CD4-positive, alpha-beta T cell treated with Interleukin-17A for 1 hour (primary cell): ENCODE measurements at regions not wholly inside any gene's neighbourhood (a gene's known extent, or its start where the extent isn't known, plus 50 kb on each side); places are given as distances from the start of the nearest gene placed in this dataset.
A peak's percentile ranks its signal among the peaks of the same experiment; 100 is the strongest.
"Not testable (repeated sequence)": the region's sequence is repeated elsewhere in the genome, so short reads cannot be mapped to it uniquely, and the experiment has no call there.

Source experiments
- DNase-seq: peaks from one replicate; pipeline ENCODE4 v3.0.0-alpha.2; 2020

DNA sequence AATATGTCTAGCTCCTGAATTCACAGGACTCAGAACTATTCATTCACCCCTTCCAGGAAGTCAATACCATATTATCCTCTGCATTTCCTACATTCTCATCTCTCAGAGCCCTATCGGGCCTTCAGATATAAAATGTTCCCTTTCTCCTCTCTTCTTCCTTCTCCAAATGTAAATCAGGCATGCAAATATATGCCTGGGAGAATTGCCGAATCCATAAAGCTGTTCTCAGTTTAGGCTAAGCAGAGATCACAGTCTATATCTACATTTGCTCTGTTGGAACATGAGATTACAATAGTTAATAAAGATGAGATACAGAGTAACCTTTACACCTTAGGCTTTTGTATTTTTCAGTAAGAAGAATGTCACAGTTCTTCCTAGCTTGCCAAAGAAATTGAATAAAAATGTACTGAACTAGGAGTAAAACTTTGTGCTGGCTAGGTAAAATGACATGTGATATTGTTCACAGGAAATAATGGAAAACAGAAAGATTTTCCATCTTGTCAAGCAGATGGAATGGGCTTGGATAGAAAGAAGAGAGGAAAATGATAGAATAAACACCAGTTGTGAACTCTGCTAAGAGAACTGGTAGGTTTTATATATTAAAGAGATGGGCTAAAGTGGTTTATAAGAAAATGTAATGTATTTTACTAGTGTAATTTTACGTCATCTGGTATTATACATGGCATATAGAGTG, 161.5 kb downstream of the NRIP1 start:
- no peak for DNase-seq

DNA sequence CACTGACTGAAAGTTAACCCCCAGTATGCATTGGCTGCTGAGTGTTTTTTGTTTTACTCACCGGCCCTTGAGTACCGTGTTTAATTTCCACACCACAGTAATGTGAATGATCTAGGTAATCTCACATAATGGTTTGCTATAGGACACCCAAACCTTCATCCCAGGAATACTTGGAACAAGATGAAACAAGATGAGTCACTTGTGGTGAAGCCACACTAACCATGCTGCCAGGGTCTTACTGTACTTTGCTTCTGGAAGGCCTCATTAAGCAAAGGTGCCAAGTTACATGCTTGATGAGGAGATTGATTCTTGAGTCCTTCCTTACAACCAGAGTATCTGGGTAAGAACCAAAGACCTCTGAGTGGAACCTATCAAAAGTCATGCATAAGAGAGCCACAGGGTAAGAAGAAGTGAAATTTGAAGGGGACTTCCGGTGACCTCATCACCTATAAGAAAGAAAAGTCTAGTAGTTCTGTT, 163.3 kb downstream of the NRIP1 start:
- DNase-seq, result no peak

DNA sequence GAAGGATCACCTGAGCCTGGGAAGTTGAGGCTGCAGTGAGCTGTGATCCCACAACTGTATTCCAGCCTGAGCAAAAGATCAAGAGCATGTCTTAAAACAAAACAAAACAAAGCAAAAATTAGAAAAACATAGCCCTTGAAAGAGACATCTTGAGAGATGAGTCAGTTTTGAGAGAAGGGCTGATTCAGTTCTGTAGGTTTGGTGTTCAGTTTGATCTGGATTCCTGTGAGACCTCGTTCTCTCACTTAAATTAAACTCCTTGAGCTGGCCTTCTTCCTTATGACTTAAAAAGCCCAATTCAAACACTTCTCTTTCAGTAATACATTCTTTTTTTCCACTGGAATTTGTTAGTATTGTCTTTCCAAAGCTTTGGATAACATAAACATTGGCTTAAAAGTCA, 164.2 kb downstream of the NRIP1 start:
- DNase-seq, result no peak

DNA sequence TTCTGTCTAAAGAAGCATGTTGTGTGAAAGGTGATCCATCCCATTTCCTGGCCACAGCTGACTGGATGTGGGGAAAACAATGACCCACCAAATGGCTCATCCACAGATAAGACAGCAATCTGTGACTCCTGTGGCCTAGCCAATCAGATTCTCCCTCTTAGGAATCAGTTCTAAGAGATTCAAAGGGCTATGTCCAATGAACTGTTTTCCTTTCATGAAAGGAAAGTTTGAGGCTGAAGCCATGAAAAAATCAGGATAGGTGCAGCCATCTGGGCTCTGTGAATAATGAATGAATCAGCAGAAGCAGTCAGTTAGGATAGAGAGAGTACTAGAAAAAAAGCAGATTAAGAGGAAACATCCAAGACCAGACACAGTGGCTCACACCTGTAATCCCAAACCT, 164.7 kb downstream of the NRIP1 start:
- DNase-seq, result no peak

DNA sequence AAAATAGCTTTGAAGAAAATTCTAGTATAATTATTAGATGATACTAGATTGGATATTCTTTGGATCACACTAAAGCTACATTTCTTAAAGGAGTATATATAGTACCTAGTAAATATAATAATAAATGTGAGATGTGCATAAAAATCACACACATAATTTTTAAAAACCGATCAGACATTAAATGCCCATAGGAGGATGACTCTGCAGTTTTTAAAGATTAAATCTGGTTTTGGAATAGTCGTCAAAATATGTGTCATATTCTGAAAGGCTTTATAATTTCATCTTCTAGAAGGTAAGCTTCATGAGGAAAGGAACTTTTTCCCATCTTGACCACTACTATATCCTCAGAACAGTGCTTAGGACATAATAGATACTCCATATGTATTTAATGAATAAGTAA, 169.0 kb downstream of the NRIP1 start:
- DNase-seq, result no peak

DNA sequence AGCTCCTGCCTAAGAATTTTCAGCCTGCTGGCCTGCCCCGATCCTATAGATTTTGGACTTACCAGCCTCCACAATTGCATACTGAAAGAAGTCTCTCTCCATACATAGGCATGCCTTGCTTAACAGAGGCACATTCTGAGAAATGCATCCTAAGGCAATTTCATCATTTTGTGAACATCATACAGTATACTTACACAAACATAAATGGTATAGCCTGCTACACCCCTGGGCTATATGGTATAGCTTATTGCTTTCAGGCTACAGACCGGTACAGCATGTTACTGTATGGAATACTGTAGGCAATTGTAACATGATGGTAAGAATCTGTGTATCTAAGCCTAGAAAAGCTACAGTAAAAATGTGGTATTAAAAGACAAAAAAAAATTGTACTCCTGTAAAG, 174.7 kb downstream of the NRIP1 start:
- DNase-seq, result no peak

DNA sequence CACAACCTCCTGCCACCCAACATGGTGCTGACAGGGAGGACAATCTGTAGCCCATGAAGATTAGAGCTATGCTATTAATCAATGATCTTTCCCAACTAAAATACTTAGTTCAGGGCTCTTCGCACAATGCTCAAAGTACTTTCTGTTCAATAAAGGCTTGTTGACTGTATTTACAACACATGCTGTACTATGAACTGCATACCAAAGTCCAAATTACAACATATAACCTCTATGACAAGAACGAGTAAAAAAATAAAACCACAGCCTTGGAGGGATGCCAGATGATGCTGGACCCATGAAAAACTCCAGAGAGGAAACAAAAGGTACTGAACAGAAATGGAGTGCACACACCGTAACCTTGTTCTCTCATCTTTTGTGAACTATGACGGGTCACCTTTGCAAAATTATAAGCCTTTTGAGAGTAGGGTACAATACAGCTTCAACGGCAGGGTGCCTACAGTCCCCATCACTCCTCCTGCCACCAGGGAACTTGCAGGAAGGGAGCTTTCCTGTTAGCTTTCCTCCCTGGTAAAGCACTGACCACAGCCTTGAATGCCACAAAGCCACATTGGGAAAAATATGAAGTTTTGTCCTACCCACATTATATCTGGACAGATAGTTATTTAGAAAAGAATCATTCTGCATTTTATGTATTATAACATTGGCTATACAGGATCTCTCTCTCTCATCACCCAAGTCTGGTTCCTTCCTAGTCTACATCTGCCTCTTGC, 175.6 kb downstream of the NRIP1 start:
- DNase-seq, result no peak

DNA sequence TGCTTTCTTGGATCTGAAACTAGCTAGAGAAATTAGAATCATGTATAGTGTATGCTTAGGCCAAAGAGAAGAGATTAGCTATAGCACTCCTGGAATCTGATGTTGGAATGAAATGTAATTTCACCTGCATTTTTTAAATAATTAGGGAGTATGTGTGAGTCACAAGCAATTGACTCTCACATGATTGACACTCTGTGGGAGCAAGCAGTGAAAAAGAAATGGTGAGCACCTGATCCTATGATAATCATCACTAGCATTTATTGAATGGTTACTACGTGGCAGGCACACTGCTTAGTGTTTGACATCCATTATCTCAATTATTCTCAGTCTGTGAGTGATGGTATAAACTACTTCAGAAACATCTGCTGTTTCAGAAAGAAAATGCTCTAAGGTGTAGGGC, 176.6 kb downstream of the NRIP1 start:
- no peak for DNase-seq

DNA sequence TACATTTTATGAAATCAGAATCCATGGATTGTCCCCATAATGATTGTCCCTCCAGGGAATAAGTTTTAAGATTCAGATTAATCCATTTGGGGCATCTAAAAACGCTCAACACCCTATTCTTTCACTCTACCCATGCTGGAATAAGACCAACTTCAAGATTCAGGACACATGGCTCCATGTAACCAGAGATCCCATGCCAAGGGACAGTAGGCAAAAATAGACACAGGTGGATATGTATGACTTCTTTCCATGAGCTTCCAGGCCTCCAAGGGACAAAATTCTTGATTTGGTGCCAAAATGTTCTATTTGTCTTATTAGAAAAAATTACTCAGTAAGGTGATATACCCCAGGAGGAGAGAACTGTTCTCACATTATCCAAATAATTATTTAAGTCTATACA, 178.8 kb downstream of the NRIP1 start:
- no peak for DNase-seq

DNA sequence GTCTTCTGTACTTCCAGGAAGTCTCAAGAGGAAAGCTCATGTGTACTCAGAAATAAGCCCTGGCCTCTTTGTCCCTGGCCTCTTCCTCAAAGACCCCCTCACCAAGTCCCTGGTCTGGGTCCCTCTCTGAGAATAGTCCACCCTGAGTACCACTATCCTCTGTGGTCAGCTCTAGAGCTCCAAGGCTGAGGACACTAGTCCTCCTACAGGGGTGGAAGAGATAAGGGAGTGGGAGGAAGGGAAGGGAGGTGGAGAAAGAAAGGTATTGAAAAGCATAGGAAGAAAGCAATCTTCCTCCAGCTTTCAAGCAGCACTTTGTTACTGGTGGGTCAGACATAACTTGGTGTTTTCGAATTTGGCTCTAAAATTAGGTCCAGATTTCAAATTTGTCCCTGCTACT, 181.4 kb downstream of the NRIP1 start:
- no peak for DNase-seq

DNA sequence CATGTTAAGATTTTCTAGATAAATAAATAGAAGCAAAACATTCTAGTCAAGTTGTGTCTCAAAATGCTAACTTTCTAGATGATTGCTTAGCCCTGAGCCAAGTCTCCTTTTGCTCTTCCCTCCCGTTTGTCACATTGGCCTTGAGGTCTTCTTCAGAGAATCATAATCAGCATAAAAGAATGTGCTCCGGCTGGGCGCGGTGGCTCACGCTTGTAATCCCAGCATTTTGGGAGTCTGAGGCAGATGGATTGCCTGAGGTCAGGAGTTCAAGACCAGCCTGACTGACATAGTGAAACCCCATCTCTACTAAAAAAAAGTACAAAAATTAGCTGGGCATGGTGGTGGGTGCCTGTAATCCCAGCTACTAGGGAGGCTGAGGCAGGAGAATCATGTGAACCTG, 182.3 kb downstream of the NRIP1 start:
- DNase-seq, result not testable (repeated sequence)

DNA sequence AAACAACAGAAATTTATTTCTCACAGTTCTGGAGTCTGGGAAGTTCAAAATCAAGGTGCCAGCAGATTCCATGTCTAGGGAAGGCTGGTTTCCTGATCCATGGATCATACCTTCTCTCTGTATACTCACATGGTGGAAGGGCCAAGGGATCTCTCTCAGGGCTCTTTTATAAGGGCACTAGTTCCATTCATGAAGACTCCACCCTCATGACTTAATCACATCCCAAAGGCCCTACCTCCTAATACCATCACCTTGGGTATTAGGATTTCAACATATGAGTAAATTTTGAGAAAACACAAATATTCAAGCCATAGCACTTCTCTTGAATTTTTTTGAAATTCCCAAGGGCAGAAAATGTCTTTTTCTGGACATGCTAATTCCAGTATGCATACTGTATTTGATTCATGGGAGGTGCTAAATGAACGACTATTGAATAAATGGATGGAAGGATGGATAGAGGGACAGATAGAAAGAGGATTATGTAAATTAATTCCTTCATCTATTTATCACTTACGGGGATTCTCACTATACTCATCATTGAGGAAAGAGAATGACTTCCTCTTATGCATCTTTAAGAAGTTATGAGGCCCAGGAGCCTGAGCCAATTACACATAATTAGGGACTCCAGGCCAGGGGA, 182.8 kb downstream of the NRIP1 start:
- DNase-seq, result no peak

DNA sequence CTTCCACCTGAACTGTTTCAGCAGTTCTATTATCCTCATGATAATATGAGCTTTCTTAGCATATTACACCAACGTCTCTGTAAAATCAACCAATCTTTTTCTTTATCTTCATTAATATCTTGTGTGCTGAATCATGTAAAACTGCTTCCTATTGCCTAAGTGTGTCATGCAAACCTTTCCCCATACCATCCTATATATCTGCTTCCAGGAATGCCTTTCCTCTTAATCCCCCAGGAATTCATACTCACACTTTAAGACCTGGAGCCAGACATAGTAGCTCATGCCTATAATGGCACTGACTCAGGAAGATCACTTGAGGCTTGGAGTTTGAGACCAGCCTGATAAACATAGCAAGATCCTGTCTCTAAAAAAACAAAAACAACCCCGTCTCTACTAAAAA, 183.9 kb downstream of the NRIP1 start:
- no peak for DNase-seq

DNA sequence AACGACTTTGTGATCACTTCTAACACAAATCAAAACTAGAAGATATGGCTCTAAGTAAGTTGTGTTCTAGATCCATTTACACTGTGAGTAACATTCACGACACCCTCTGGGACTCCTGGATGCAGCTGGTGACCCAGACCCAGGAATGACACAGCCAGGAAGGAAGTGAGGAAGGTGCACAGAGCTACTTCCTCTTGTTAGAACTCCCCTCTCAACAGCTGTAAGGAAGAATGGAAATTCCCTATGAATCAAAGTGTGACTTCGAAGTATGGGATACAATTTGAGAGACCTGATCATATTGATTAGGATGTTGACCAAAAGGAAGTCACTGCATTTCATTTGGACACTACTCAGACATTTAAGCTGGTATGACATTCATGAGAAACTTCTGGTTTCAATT, 185.3 kb downstream of the NRIP1 start:
- no peak for DNase-seq

DNA sequence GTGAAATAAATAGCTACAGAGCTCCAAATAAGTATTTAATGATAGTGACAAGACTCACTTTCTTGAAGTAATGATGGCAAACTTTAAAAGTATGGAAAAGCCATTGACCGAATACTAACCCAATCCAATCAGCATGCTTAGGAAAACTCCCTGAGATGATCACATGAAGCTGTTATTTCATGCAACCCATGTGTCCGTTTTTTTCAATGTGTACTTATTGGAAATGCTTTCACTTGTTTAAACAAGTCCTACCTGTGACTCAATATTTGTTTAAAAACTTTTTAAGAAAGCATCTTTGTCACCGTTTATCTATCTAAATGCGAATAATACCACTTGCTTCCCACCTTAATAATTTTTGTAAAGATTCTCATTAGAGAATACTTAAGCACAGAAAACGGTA, 185.8 kb downstream of the NRIP1 start:
- no peak for DNase-seq

DNA sequence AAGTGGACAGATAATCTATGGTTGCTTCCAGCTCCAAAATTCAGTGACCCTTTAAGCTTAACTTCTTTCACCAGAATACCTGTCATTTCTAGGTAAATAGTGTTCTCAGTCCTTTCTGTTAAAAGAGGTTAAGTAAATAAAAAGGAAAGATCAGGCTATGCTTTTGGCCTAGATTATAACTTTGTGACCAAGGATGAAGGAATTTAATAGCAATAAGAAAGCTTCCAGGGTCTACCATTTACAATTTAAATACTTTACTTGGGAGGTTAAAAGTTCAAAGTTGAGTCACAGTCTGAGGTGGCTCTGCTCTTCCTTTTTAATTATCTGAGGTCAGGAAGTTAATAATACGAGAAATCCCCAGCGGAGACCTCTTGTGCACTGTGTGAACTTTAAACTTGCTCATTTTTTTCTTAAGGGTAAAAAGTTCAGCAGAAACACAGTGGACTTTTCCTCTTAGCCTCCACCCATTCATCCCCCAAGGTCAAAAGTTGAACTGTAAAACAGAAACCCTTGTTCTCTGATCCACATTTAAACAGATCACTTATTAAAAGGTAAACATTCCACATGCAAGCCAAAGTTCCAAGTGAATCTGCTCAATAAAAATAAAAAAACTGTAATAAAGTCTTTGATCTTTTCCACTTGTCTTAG, 187.1 kb downstream of the NRIP1 start:
- peak; percentile 15 for DNase-seq

DNA sequence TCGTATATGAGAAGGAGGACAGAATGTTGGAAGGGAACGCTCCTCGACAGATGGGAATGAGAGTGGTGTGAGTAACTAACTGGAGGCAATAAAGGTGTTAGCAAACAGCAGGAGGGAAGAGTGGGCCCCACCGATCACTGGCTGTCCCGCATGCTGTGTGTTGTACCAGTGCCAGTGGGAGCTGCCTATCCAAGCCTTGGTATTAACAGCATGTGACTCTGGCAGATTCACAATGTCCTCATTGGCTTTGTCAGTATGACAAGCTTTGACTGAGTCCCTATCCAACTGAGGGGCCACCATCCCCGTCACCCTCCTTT, 188.3 kb downstream of the NRIP1 start:
- no peak for DNase-seq

DNA sequence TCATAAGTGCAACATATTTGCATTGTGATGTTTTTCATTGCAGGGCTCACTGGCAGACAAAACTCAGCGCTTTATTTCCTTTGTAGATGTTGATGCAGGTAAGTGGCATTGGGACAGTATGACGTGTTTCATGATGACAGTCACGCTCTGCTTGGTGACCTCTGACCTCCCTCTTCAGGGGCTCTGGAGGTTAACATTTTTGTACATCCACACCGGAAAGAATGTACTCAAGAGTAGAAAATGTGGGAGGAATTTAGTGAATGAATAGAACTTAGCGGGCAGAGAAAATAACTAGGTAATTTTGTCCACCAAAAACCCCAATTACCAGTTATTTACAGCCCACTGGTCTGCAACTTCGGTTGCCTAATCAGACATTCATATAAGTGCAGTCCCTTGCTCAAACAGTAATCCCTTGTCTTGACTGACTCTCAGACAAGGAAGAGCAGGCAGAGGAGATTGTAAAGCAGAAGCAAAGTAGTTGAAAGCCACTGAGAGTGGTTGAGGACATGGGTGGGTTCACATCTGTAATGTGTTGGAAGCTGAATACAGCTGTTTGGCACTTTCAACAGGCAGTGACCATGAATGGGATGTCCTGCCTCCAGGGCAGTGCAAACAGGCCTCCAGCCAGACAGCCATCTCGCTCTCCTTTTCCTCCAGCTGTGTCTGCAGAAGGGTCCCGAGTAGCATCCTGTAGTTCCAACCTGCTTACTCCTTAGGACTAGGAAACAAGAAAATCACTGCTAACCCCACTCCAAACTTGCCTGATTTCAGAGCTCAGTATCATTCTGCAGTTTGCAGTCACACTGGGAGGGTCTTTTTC, 188.9 kb downstream of the NRIP1 start:
- DNase-seq, result no peak

DNA sequence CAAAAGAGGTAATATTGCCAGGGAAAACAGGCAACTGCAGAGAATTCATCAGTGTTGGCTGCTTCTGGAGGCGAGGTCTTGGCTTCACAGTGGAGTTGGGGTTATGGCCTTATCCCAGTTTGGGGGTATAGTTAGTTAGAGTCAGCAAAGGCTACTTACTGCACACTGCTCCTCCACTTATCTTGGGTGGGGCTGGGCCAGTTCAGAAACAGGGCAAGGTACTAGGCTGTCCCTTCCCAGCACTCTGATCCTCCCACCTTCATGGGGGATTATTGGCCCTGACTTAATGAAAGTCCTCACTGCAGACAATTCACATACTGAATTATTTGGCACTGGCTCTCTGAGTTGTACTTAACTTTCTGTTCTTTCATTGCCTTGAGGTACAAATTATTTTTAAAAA, 189.6 kb downstream of the NRIP1 start:
- no peak for DNase-seq

DNA sequence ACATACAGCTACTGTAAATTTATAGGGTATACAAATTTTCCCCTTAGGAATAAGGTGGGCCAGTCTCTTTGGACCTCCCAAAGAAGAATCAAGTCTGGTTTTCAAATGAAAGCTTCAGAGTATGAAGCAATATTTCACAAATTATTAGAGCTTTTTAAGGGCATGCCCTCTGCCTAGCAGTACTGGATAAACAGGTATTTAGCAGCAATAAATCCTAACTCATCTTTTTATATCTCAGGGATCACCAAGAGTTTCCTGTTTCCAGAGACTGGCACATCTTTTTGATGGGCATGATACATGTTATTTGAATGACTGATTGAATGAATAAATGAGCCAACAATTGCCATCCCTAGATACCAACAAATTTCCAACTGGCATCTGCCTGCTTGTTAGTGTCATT, 190.4 kb downstream of the NRIP1 start:
- DNase-seq, result no peak

DNA sequence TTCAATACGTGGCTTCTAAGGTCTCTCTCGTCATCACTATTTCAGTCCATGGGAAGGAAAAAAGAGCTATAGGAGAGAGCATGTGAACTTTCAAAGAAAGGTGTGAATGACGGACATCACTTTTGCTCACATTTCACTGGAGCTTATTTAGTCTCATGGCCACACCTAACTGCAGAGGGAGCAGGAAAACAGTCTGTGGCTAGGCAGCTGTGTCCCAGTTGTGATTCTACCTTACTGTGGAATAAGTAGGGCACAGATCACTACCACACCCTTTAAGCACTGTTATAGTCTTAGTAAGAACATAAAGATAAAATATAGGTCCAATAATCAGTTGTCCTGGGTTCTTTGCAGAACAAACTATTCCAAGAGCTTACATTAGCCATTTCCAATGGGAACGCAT, 192.9 kb downstream of the NRIP1 start:
- DNase-seq, result no peak

DNA sequence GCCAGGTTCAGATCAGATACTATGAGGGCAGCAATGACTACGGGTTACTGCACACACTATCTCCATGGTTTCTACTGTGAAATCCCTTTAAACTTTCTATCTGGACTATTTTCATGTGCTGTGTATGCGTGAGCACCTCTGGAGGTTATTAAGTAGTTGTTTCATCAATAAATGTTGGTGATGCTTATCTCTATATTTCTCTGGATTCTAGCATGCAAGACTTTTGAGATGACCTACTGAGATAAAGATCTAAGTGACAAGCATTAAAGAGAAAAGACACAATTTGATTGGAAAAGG, 194.0 kb downstream of the NRIP1 start:
- no peak for DNase-seq
